GM20000 (cell line): ENCODE measurements at regions not wholly inside any gene's neighbourhood (a gene's known extent, or its start where the extent isn't known, plus 50 kb on each side); places are given as distances from the start of the nearest gene placed in this dataset.

ENCODE experiments used
- DNase-seq: peaks from one replicate; pipeline ENCODE4 v3.0.0; 2012; ENCODE audit warnings: low spot score
- CTCF ChIP-seq: IDR thresholded peaks from 2 replicates; pipeline ENCODE4 v1.5.1; 2012; ENCODE audit warnings: mild to moderate bottlenecking, control low read depth; ENCODE audit errors: extremely low read depth, missing control alignments

- TF ChIP-seq CTCF: no peak
- no peak for DNase-seq
Measured at GRCh38 chr3:30113906-30114305, 492.5 kb upstream of the TGFBR2 start.

DNA sequence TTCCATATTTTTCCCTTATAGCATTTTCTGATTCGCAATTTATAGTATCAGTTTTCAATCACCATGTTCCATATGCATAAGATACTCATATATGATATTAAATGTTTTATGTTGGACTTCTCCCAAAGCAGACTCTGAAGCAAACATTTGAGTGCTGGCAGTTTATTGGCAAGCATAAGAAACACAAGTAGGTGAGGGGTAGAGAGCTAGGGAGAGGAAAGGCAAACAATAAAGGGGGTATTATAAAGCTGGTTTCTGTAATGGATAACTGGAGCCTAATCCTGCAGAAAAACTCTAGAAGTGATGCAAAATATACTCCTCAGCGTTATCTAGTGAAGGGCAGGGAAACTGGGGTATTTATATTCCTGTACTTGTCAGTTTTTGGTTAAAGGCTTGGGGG is 491.5 kb upstream of the TGFBR2 start:
- TF ChIP-seq CTCF: no peak
- no peak for DNase-seq

- no peak for TF ChIP-seq CTCF
Measured at GRCh38 chr3:30122359-30122758, 484.0 kb upstream of the TGFBR2 start.

GRCh38 chr3:30123224-30123623 is 483.2 kb upstream of the TGFBR2 start:
- DNase-seq: no peak
- no peak for TF ChIP-seq CTCF

More at GRCh38 chr3:30122359-30122758, 484.0 kb upstream of the TGFBR2 start:
- no peak for DNase-seq

DNA sequence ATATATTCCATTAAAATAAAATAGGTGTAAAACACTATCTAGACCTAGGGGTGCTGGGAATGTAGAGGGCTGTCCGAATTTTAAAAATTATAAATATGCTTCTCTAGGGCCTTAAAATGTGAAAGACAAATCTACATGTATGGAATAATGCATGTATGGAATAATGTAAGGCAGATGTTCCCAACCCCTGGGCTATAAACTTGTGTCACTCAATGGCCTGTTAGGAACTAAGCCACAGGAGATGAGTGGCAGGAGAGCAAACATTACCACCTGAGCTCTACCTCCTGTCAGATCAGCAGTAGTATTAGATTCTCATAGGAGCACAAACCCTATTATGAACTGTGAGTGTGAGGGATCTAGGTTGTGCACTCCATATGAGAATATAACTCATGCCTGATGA is 482.6 kb upstream of the TGFBR2 start:
- no peak for TF ChIP-seq CTCF
- DNase-seq: no peak

- no peak for TF ChIP-seq CTCF
Measured at GRCh38 chr3:30124435-30125370, 481.7 kb upstream of the TGFBR2 start.

GRCh38 chr3:30129765-30130164 is 476.6 kb upstream of the TGFBR2 start:
- TF ChIP-seq CTCF: no peak

More at GRCh38 chr3:30124435-30125370, 481.7 kb upstream of the TGFBR2 start:
- no peak for DNase-seq

More at GRCh38 chr3:30129765-30130164, 476.6 kb upstream of the TGFBR2 start:
- no peak for DNase-seq
